HL-60 (cell line): ENCODE measurements at regions not wholly inside any gene's neighbourhood (a gene's known extent, or its start where the extent isn't known, plus 50 kb on each side); places are given as distances from the start of the nearest gene placed in this dataset.
"Not testable (repeated sequence)": the region's sequence is repeated elsewhere in the genome, so short reads cannot be mapped to it uniquely, and the experiment has no call there.

Experiments used
- DNase-seq, 2 experiments: peaks; one replicate each; pipeline ENCODE4 v3.0.0-alpha.2; 2010 to 2020; ENCODE audit warnings: low read depth in 1 of 2, low spot score in 1 of 2
- H3K27ac ChIP-seq: fragments of 250-450 bp; sonication (Bioruptor Pico); replicated peaks from 2 replicates; pipeline ENCODE4 v1.5.1; 2020; ENCODE audit warnings: mild to moderate bottlenecking, moderate library complexity
- H3K27me3 ChIP-seq: fragments of 250-450 bp; sonication (Bioruptor Pico); 2 replicates; pipeline ENCODE4 v1.5.1; 2021; ENCODE audit warnings: mild to moderate bottlenecking, moderate library complexity; ENCODE audit not compliant: insufficient read depth, poor library complexity, severe bottlenecking
- H3K4me3 ChIP-seq: replicated peaks from 2 replicates; pipeline ENCODE4 v1.5.1; 2011; ENCODE audit warnings: mild to moderate bottlenecking, control low read depth, low read length; ENCODE audit not compliant: insufficient read depth
- GABPA ChIP-seq: IDR thresholded peaks from 2 replicates; pipeline ENCODE4 v1.6.1; 2012; ENCODE audit warnings: low read depth
- POLR2AphosphoS5 ChIP-seq: IDR thresholded peaks from 2 replicates; pipeline ENCODE4 v1.6.1; 2012; ENCODE audit warnings: low read depth
- SPI1 ChIP-seq: IDR thresholded peaks from 2 replicates; pipeline ENCODE4 v1.6.1; 2012; ENCODE audit warnings: low read depth, mild to moderate bottlenecking, borderline replicate concordance
- TF ChIP-seq, protein P1 (sequence below): IDR thresholded peaks from one replicate; pipeline ENCODE4 v1.5.1; 2011; ENCODE audit warnings: low read length, control low read depth, inconsistent platforms; ENCODE audit not compliant: insufficient read depth
- TF ChIP-seq, protein P2 (sequence below): IDR thresholded peaks from 2 replicates; pipeline ENCODE4 v1.6.1; 2012; ENCODE audit warnings: low read depth; ENCODE audit not compliant: insufficient replicate concordance

DNA sequence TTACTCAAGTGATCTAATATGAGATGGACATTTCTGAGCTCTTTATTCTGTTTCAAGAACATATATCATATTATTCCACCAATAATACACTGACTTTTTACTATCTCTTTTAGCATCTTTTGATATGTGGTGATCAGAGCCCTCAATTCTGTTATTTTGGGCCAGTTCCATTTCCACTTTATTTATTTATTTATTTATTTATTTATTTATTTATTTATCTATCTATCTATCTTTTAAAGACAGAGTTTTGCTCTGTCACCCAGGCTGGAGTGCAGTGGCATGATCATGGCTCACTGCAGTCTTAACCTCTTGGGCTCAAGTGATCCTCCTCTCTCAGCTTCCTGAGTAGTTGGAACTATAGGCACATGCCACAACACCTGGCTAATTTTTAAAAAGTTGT lies 57.4 kb upstream of the GRID2 start:
- TF ChIP-seq, protein P1, sequence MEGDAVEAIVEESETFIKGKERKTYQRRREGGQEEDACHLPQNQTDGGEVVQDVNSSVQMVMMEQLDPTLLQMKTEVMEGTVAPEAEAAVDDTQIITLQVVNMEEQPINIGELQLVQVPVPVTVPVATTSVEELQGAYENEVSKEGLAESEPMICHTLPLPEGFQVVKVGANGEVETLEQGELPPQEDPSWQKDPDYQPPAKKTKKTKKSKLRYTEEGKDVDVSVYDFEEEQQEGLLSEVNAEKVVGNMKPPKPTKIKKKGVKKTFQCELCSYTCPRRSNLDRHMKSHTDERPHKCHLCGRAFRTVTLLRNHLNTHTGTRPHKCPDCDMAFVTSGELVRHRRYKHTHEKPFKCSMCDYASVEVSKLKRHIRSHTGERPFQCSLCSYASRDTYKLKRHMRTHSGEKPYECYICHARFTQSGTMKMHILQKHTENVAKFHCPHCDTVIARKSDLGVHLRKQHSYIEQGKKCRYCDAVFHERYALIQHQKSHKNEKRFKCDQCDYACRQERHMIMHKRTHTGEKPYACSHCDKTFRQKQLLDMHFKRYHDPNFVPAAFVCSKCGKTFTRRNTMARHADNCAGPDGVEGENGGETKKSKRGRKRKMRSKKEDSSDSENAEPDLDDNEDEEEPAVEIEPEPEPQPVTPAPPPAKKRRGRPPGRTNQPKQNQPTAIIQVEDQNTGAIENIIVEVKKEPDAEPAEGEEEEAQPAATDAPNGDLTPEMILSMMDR, result no peak
- TF ChIP-seq SPI1 (no peak), POLR2AphosphoS5 (no peak), GABPA (no peak)
- TF ChIP-seq, protein P2, sequence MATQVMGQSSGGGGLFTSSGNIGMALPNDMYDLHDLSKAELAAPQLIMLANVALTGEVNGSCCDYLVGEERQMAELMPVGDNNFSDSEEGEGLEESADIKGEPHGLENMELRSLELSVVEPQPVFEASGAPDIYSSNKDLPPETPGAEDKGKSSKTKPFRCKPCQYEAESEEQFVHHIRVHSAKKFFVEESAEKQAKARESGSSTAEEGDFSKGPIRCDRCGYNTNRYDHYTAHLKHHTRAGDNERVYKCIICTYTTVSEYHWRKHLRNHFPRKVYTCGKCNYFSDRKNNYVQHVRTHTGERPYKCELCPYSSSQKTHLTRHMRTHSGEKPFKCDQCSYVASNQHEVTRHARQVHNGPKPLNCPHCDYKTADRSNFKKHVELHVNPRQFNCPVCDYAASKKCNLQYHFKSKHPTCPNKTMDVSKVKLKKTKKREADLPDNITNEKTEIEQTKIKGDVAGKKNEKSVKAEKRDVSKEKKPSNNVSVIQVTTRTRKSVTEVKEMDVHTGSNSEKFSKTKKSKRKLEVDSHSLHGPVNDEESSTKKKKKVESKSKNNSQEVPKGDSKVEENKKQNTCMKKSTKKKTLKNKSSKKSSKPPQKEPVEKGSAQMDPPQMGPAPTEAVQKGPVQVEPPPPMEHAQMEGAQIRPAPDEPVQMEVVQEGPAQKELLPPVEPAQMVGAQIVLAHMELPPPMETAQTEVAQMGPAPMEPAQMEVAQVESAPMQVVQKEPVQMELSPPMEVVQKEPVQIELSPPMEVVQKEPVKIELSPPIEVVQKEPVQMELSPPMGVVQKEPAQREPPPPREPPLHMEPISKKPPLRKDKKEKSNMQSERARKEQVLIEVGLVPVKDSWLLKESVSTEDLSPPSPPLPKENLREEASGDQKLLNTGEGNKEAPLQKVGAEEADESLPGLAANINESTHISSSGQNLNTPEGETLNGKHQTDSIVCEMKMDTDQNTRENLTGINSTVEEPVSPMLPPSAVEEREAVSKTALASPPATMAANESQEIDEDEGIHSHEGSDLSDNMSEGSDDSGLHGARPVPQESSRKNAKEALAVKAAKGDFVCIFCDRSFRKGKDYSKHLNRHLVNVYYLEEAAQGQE, result no peak
- no peaks in the 10 kb centered on the region for H3K27me3 ChIP-seq
- no peak for DNase-seq
- H3K4me3 ChIP-seq, result no peak overlapping the region
- no peak overlapping the region for H3K27ac ChIP-seq

DNA sequence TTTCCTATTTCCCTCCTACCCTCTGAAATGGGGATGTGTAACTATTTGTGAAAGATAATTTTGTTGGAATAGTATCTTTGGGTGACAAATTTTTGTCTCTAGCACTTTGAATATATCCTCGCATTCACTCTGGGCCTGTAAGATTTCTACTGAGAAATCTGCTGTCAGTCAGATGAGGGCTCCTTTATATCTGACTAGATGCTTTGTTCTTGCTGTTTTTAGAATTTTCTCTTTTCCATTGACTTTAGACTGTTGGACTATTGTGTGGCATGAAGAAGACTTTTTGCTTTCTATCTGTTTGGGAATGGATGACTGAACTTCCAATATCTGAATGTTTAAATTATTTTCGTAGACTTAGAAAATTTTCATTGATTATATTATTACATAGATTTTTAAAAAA lies 54.2 kb upstream of the GRID2 start:
- TF ChIP-seq, protein P1, result no peak
- no peak for TF ChIP-seq SPI1
- TF ChIP-seq POLR2AphosphoS5, result no peak
- TF ChIP-seq, protein P2, result no peak
- no peak for DNase-seq
- H3K27ac ChIP-seq, result no peak overlapping the region
- H3K27me3 ChIP-seq, result no peaks in the 10 kb centered on the region
- H3K4me3 ChIP-seq, result no peak overlapping the region

DNA sequence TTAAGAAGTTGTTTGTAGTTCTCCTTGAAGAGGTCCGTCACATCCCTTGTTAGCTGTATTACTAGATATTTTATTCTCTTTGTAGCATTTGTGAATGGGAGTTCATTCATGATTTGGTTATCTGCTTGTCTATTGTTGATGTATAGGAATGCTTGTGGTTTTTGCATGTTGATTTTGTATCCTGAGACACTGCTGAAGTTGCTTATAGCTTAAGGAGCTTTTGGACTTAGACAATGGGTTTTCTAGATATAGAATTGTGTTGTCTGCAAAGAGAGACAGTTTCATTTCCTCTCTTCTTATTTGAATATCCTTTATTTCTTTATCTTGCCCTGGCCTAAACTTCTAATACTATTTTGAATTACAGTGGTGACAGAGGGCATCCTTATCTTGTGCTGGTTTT lies 52.1 kb upstream of the GRID2 start:
- TF ChIP-seq SPI1, result no peak
- TF ChIP-seq, protein P2, result no peak
- TF ChIP-seq GABPA, result no peak
- TF ChIP-seq, protein P1, result no peak
- TF ChIP-seq POLR2AphosphoS5, result no peak
- no peaks in the 10 kb centered on the region for H3K27me3 ChIP-seq
- DNase-seq, result no peak
- H3K4me3 ChIP-seq, result no peak overlapping the region
- no peak overlapping the region for H3K27ac ChIP-seq

DNA sequence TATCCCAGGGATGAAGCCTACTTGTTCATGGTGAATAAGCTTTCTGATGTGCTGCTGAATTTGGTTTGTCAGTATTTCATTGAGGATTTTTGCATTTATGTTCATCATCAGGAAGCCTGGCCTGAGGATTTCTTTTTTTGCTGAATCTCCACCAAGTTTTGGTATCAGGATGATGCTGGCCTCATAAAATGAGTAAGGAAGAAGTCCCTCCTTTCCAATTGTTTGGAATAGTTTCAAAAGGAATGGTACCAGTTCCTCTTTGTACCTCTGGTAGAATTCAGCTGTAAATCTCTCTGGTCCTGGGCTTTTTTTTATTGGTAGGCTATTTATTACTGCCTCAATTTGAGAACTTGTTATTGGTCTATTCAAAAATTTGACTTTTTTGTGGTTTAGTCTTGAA lies 51.4 kb upstream of the GRID2 start:
- H3K27me3 ChIP-seq, H3K4me3 ChIP-seq, H3K27ac ChIP-seq, DNase-seq: not testable (repeated sequence)
